Dendritic cell treated with granulocyte-macrophage colony-stimulating factor and Interleukin-4, amounts not matched to agents 40 ng/mL and 50 ng/mL, for 4 days (primary cell): ENCODE measurements at regions not wholly inside any gene's neighbourhood (a gene's known extent, or its start where the extent isn't known, plus 50 kb on each side); places are given as distances from the start of the nearest gene placed in this dataset.
"Not testable (repeated sequence)": the region's sequence is repeated elsewhere in the genome, so short reads cannot be mapped to it uniquely, and the experiment has no call there.

Source experiments
- H3K27ac Mint-ChIP-seq: one replicate; pipeline ENCODE4 v1.8.0; 2022; ENCODE audit warnings: mild to moderate bottlenecking, mixed read lengths
- H3K27me3 Mint-ChIP-seq: one replicate; pipeline ENCODE4 v1.8.0; 2022; ENCODE audit warnings: mild to moderate bottlenecking, mixed read lengths
- H3K36me3 Mint-ChIP-seq: one replicate; pipeline ENCODE4 v1.8.0; 2022; ENCODE audit warnings: low read depth, mixed read lengths
- H3K4me1 Mint-ChIP-seq: one replicate; pipeline ENCODE4 v1.8.0; 2022; ENCODE audit warnings: low read depth, mixed read lengths
- H3K4me3 Mint-ChIP-seq: one replicate; pipeline ENCODE4 v1.8.0; 2022; ENCODE audit warnings: mild to moderate bottlenecking, moderate library complexity, mixed read lengths
- H3K9me3 Mint-ChIP-seq: one replicate; pipeline ENCODE4 v1.8.0; 2022; ENCODE audit warnings: mixed read lengths
- intact Hi-C: fragments of 100-400 bp; cut with micrococcal nuclease; formaldehyde crosslinking; loops from one replicate; pipeline ENCODE4 v1.15.0; 2022

GRCh38 chr11:130561441-130561881, 113.0 kb downstream of the ADAMTS15 start:
- Mint-ChIP-seq H3K4me3 (no peak overlapping the region), H3K9me3 (no peaks in the 10 kb centered on the region), H3K27me3 (peaks cover 1% of the 10 kb centered on the region), H3K4me1 (no peaks in the 10 kb centered on the region), H3K27ac (no peak overlapping the region), H3K36me3 (no peaks in the 10 kb centered on the region)
- intact Hi-C loops, result no loop called here

- Mint-ChIP-seq H3K27ac (no peak overlapping the region), H3K36me3 (no peaks in the 10 kb centered on the region), H3K4me1 (no peaks in the 10 kb centered on the region), H3K27me3 (peaks cover 1% of the 10 kb centered on the region), H3K9me3 (no peaks in the 10 kb centered on the region), H3K4me3 (no peak overlapping the region)
- intact Hi-C loops, result no loop called here
Observed at GRCh38 chr11:130562549-130562948, 114.1 kb downstream of the ADAMTS15 start.

GRCh38 chr11:130566360-130566759, 117.9 kb downstream of the ADAMTS15 start:
- not testable (repeated sequence) for H3K9me3 Mint-ChIP-seq, H3K4me3 Mint-ChIP-seq

GRCh38 chr11:130571519-130571918, 123.1 kb downstream of the ADAMTS15 start:
- Mint-ChIP-seq H3K4me3 (no peak overlapping the region), H3K27me3 (no peaks in the 10 kb centered on the region), H3K4me1 (no peaks in the 10 kb centered on the region), H3K36me3 (no peaks in the 10 kb centered on the region), H3K9me3 (no peaks in the 10 kb centered on the region), H3K27ac (no peak overlapping the region)
- intact Hi-C loops, result no loop called here

More at GRCh38 chr11:130566360-130566759, 117.9 kb downstream of the ADAMTS15 start:
- intact Hi-C loops, H3K27ac Mint-ChIP-seq, H3K4me1 Mint-ChIP-seq, H3K27me3 Mint-ChIP-seq, H3K36me3 Mint-ChIP-seq: not testable (repeated sequence)

- Mint-ChIP-seq H3K9me3 (no peaks in the 10 kb centered on the region), H3K27ac (no peak overlapping the region), H3K27me3 (no peaks in the 10 kb centered on the region), H3K36me3 (no peaks in the 10 kb centered on the region), H3K4me1 (no peaks in the 10 kb centered on the region), H3K4me3 (no peak overlapping the region)
- intact Hi-C loops, result no loop called here
Observed at GRCh38 chr11:130571947-130572584, 123.6 kb downstream of the ADAMTS15 start.

GRCh38 chr11:130573767-130574166, 125.3 kb downstream of the ADAMTS15 start:
- H3K27me3 Mint-ChIP-seq, result no peaks in the 10 kb centered on the region
- no peaks in the 10 kb centered on the region for H3K4me1 Mint-ChIP-seq
- H3K27ac Mint-ChIP-seq, result no peak overlapping the region
- no peaks in the 10 kb centered on the region for H3K9me3 Mint-ChIP-seq
- no peaks in the 10 kb centered on the region for H3K36me3 Mint-ChIP-seq
- H3K4me3 Mint-ChIP-seq, result no peak overlapping the region
- intact Hi-C loops, result no loop called here

GRCh38 chr11:130574740-130575139, 126.3 kb downstream of the ADAMTS15 start:
- intact Hi-C loops, result no loop called here
- no peak overlapping the region for H3K27ac Mint-ChIP-seq
- H3K27me3 Mint-ChIP-seq, result no peaks in the 10 kb centered on the region
- no peaks in the 10 kb centered on the region for H3K36me3 Mint-ChIP-seq
- no peaks in the 10 kb centered on the region for H3K4me1 Mint-ChIP-seq
- no peaks in the 10 kb centered on the region for H3K9me3 Mint-ChIP-seq
- H3K4me3 Mint-ChIP-seq, result no peak overlapping the region

GRCh38 chr11:130576146-130576545, 127.7 kb downstream of the ADAMTS15 start:
- H3K36me3 Mint-ChIP-seq, result no peaks in the 10 kb centered on the region
- no peak overlapping the region for H3K27ac Mint-ChIP-seq
- H3K9me3 Mint-ChIP-seq, result no peaks in the 10 kb centered on the region
- H3K4me3 Mint-ChIP-seq, result no peak overlapping the region
- intact Hi-C loops, result no loop called here
- H3K27me3 Mint-ChIP-seq, result no peaks in the 10 kb centered on the region
- H3K4me1 Mint-ChIP-seq, result no peaks in the 10 kb centered on the region

GRCh38 chr11:130578738-130579368, 130.4 kb downstream of the ADAMTS15 start:
- H3K27ac Mint-ChIP-seq, result no peak overlapping the region
- no peaks in the 10 kb centered on the region for H3K27me3 Mint-ChIP-seq
- no peaks in the 10 kb centered on the region for H3K4me1 Mint-ChIP-seq
- H3K9me3 Mint-ChIP-seq, result no peaks in the 10 kb centered on the region
- no peak overlapping the region for H3K4me3 Mint-ChIP-seq
- intact Hi-C loops, result no loop called here
- no peaks in the 10 kb centered on the region for H3K36me3 Mint-ChIP-seq

- Mint-ChIP-seq H3K27me3 (no peaks in the 10 kb centered on the region), H3K4me1 (no peaks in the 10 kb centered on the region), H3K27ac (no peak overlapping the region), H3K9me3 (no peaks in the 10 kb centered on the region), H3K4me3 (no peak overlapping the region), H3K36me3 (no peaks in the 10 kb centered on the region)
- intact Hi-C loops, result no loop called here
Observed at GRCh38 chr11:130580372-130580771, 131.9 kb downstream of the ADAMTS15 start.

GRCh38 chr11:130580891-130581492, 132.5 kb downstream of the ADAMTS15 start:
- H3K27ac Mint-ChIP-seq, result no peak overlapping the region
- no peaks in the 10 kb centered on the region for H3K27me3 Mint-ChIP-seq
- H3K4me3 Mint-ChIP-seq, result no peak overlapping the region
- H3K9me3 Mint-ChIP-seq, result no peaks in the 10 kb centered on the region
- no peaks in the 10 kb centered on the region for H3K4me1 Mint-ChIP-seq
- intact Hi-C loops, result no loop called here
- H3K36me3 Mint-ChIP-seq, result no peaks in the 10 kb centered on the region

- Mint-ChIP-seq H3K36me3 (no peaks in the 10 kb centered on the region), H3K27ac (no peak overlapping the region), H3K4me1 (no peaks in the 10 kb centered on the region), H3K9me3 (no peaks in the 10 kb centered on the region), H3K4me3 (no peak overlapping the region), H3K27me3 (no peaks in the 10 kb centered on the region)
- intact Hi-C loops, result no loop called here
Observed at GRCh38 chr11:130581646-130582045, 133.2 kb downstream of the ADAMTS15 start.

GRCh38 chr11:130582176-130582575, 133.7 kb downstream of the ADAMTS15 start:
- Mint-ChIP-seq H3K9me3 (no peaks in the 10 kb centered on the region), H3K4me1 (no peaks in the 10 kb centered on the region), H3K4me3 (no peak overlapping the region), H3K27ac (no peak overlapping the region), H3K36me3 (no peaks in the 10 kb centered on the region), H3K27me3 (no peaks in the 10 kb centered on the region)
- intact Hi-C loops, result no loop called here

GRCh38 chr11:130582981-130583380, 134.5 kb downstream of the ADAMTS15 start:
- intact Hi-C loops, result no loop called here
- H3K36me3 Mint-ChIP-seq, result no peaks in the 10 kb centered on the region
- no peaks in the 10 kb centered on the region for H3K4me1 Mint-ChIP-seq
- no peaks in the 10 kb centered on the region for H3K27me3 Mint-ChIP-seq
- no peak overlapping the region for H3K4me3 Mint-ChIP-seq
- no peak overlapping the region for H3K27ac Mint-ChIP-seq
- H3K9me3 Mint-ChIP-seq, result no peaks in the 10 kb centered on the region
